ENCODE measurements at regions not wholly inside any gene's neighbourhood (a gene's known extent, or its start where the extent isn't known, plus 50 kb on each side); places are given as distances from the start of the nearest gene placed in this dataset.

DNA sequence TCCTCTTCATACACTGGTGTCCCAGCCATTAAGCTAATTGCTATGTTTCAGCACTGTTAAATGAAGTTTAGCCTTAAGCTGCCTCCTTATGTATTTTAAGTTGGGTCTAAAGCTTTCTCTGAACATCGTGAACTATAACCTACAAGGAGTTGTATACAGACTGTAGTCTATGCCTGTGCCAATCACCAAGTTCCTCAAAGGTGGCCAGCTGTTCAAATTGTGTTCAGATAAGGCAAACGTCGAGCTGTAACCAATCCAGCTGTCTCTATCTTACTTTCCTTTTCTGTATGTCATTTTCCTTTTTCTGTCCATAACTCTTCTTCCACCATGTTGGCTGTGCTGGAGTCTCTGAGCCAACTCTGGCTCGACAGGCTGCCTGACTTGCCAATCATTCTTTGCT lies 199.6 kb downstream of the OGFRL1 start:
- DNase-seq (ENCODE audit: low spot score in 2 of 2) = no peak
- H3K36me3 Mint-ChIP-seq = no peaks in the 10 kb centered on the region
- no peaks in the 10 kb centered on the region for H3K9me3 Mint-ChIP-seq
- H3K4me1 Mint-ChIP-seq = peaks cover 4% of the 10 kb centered on the region
- no peak for ATAC-seq (ENCODE audit: low read depth)
- no peak overlapping the region for H3K4me3 Mint-ChIP-seq
- no peak overlapping the region for H3K27ac Mint-ChIP-seq
- H3K27me3 Mint-ChIP-seq = peaks cover 1% of the 10 kb centered on the region

DNA sequence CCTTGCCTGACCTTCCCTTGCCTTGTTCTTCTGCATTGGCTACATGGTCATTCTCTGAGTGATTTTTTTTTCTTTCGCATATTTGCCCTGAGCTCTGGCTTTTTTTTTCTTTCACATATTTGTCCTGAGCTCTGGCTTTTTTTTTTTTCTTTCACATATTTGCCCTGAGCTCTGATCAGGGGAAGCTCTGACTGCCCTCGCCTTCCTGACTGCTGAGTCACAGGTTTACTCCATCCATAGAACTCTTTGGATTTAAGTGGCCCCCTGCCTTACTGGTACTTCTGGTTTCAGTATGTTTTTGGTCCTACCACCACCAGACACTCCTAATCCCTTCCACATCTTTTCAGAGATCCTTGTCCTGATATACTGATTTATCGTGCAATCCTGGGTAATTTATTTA lies 201.1 kb downstream of the OGFRL1 start:
- H3K9me3 Mint-ChIP-seq = no peaks in the 10 kb centered on the region
- H3K4me1 Mint-ChIP-seq = peaks cover 10% of the 10 kb centered on the region
- peaks cover 1% of the 10 kb centered on the region for H3K27me3 Mint-ChIP-seq
- H3K36me3 Mint-ChIP-seq = no peaks in the 10 kb centered on the region
- no peak for ATAC-seq (ENCODE audit: low read depth)
- DNase-seq (ENCODE audit: low spot score in 2 of 2) = no peak
- H3K27ac Mint-ChIP-seq = no peak overlapping the region
- no peak overlapping the region for H3K4me3 Mint-ChIP-seq

DNA sequence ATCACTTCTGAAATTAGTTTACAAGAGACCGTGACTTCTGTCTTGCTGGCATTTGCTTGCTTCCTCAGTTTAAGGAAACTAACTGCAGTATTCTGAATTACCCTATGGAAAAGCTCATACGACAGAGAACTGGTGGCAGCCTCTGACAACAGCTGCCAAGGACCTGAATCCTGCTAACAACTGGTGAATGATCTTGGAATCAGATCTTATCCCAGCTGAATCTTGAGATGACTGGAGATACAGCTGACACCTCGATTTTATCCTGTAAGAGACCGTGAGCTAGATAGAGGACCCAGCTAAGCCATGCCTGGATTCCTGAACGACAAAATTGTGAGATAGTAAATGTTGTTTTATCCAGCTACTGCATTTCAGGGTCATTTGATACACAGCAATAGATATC lies 202.3 kb downstream of the OGFRL1 start:
- Mint-ChIP-seq H3K36me3 (no peaks in the 10 kb centered on the region), H3K4me3 (no peak overlapping the region), H3K27me3 (peaks cover 1% of the 10 kb centered on the region), H3K27ac (no peak overlapping the region), H3K4me1 (peaks cover 10% of the 10 kb centered on the region), H3K9me3 (no peaks in the 10 kb centered on the region)
- ATAC-seq (ENCODE audit: low read depth) (no peak), DNase-seq (ENCODE audit: low spot score in 2 of 2) (no peak)

DNA sequence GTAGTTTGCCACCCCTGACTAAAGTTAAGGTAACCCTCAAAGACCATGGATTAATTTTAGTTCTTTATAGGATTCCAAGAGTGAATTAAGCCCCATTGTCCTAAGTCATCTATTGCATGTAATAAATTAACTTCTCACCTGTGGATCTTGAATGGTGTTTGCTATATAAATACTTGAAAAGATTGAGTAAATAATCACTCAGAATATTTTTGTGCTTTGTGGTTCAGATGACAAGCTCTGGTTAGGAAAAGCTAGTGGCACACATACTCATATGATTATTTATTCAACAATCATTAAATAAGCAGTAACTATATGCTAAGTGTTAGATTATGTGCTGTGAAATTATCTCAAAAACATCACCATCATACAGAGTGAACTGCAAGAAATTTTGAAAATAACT lies 203.2 kb downstream of the OGFRL1 start:
- Mint-ChIP-seq H3K4me1 (peaks cover 13% of the 10 kb centered on the region), H3K27ac (no peak overlapping the region), H3K36me3 (no peaks in the 10 kb centered on the region), H3K4me3 (no peak overlapping the region), H3K9me3 (no peaks in the 10 kb centered on the region), H3K27me3 (peaks cover 1% of the 10 kb centered on the region)
- ATAC-seq (ENCODE audit: low read depth) (no peak), DNase-seq (ENCODE audit: low spot score in 2 of 2) (no peak)

- ATAC-seq (ENCODE audit: low read depth) = no peak
- peaks cover 13% of the 10 kb centered on the region for H3K4me1 Mint-ChIP-seq
- H3K27me3 Mint-ChIP-seq = peaks cover 1% of the 10 kb centered on the region
- no peak for DNase-seq (ENCODE audit: low spot score in 2 of 2)
- no peaks in the 10 kb centered on the region for H3K9me3 Mint-ChIP-seq
- H3K36me3 Mint-ChIP-seq = no peaks in the 10 kb centered on the region
- H3K4me3 Mint-ChIP-seq = no peak overlapping the region
- no peak overlapping the region for H3K27ac Mint-ChIP-seq
Measured at GRCh38 chr6:71492668-71493067, 204.1 kb downstream of the OGFRL1 start.

GRCh38 chr6:71496018-71496721 lies 207.6 kb downstream of the OGFRL1 start:
- no peaks in the 10 kb centered on the region for H3K9me3 Mint-ChIP-seq
- ATAC-seq (ENCODE audit: low read depth) (peak; percentile 91), DNase-seq (ENCODE audit: low spot score in 2 of 2) (no peak)
- H3K36me3 Mint-ChIP-seq = no peaks in the 10 kb centered on the region
- H3K27ac Mint-ChIP-seq = peak overlapping the region; percentile 69
- peak overlapping the region; percentile 68 for H3K4me3 Mint-ChIP-seq
- H3K4me1 Mint-ChIP-seq = peaks cover 11% of the 10 kb centered on the region
- no peaks in the 10 kb centered on the region for H3K27me3 Mint-ChIP-seq

DNA sequence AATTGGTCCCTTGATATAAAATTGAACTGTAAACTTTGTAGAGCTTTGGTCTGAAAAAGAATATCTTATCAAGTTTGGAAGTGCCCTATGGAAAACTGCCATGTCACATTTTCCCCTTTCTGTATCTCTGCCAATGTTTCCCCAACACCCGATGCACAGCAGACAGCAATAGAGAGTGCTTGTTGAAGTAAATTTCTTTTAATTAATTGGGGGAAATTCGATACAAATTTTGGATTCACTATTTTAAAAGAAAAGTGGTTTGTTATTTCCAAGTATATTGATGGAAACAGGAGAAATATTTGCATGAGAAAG lies 208.1 kb downstream of the OGFRL1 start:
- ATAC-seq (ENCODE audit: low read depth) = no peak
- Mint-ChIP-seq H3K27me3 (no peaks in the 10 kb centered on the region), H3K4me1 (peaks cover 11% of the 10 kb centered on the region), H3K27ac (peak overlapping the region; percentile 69), H3K9me3 (no peaks in the 10 kb centered on the region), H3K36me3 (no peaks in the 10 kb centered on the region), H3K4me3 (peak overlapping the region; percentile 44)
- no peak for DNase-seq (ENCODE audit: low spot score in 2 of 2)

GRCh38 chr6:71498638-71499037 lies 210.0 kb downstream of the OGFRL1 start:
- H3K4me1 Mint-ChIP-seq = peaks cover 11% of the 10 kb centered on the region
- no peak overlapping the region for H3K27ac Mint-ChIP-seq
- DNase-seq (ENCODE audit: low spot score in 2 of 2) (no peak), ATAC-seq (ENCODE audit: low read depth) (no peak)
- H3K9me3 Mint-ChIP-seq = no peaks in the 10 kb centered on the region
- H3K36me3 Mint-ChIP-seq = no peaks in the 10 kb centered on the region
- H3K4me3 Mint-ChIP-seq = no peak overlapping the region
- no peaks in the 10 kb centered on the region for H3K27me3 Mint-ChIP-seq

DNA sequence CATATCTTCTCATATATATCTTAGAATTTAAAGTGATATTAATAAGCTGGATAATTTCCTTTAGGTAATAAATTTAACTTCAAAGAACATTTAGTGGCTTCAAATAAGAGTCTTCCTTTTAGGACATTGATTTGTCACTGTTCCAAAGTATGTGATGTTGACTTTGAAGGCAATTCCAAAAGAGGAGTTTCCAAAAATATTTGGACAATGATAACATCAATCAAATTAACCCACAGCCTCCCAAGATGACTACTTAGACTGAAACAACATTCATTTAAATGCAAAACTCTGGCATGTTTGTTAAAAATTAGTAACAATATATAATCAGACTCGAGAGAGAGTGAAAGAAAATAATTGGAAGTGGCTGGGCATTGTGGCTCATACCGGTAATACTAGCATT lies 211.1 kb downstream of the OGFRL1 start:
- Mint-ChIP-seq H3K27me3 (no peaks in the 10 kb centered on the region), H3K27ac (no peak overlapping the region), H3K9me3 (no peaks in the 10 kb centered on the region), H3K4me1 (peaks cover 6% of the 10 kb centered on the region), H3K36me3 (no peaks in the 10 kb centered on the region), H3K4me3 (no peak overlapping the region)
- ATAC-seq (ENCODE audit: low read depth) (no peak), DNase-seq (ENCODE audit: low spot score in 2 of 2) (no peak)

GRCh38 chr6:71502168-71502567 lies 213.6 kb downstream of the OGFRL1 start:
- ATAC-seq (ENCODE audit: low read depth) = no peak
- no peak overlapping the region for H3K4me3 Mint-ChIP-seq
- DNase-seq (ENCODE audit: low spot score in 2 of 2) = no peak
- H3K4me1 Mint-ChIP-seq = no peaks in the 10 kb centered on the region
- H3K36me3 Mint-ChIP-seq = no peaks in the 10 kb centered on the region
- H3K9me3 Mint-ChIP-seq = no peaks in the 10 kb centered on the region
- no peaks in the 10 kb centered on the region for H3K27me3 Mint-ChIP-seq
- no peak overlapping the region for H3K27ac Mint-ChIP-seq

DNA sequence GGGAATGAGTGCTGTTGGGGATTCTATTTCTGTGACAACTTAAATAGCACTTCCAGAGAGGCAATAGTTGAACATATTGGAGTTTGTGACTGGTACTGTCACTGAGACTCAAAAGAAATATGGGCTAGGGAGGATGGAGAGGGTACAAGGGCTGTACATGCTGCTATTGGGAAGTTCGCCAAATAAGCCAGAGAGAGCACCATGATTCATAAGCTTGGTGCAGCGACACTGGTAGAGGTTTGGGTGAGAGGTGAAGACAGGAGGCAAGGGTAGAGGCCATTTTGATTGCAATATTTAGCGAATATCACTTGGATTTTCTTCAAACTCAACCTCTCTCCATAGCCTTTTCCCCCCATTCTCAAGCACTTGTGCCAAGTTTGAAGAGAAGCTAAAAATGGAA lies 214.3 kb downstream of the OGFRL1 start:
- Mint-ChIP-seq H3K9me3 (no peaks in the 10 kb centered on the region), H3K27me3 (no peaks in the 10 kb centered on the region), H3K27ac (no peak overlapping the region), H3K36me3 (no peaks in the 10 kb centered on the region), H3K4me3 (no peak overlapping the region), H3K4me1 (no peaks in the 10 kb centered on the region)
- no peak for ATAC-seq (ENCODE audit: low read depth)
- DNase-seq (ENCODE audit: low spot score in 2 of 2) = no peak

DNA sequence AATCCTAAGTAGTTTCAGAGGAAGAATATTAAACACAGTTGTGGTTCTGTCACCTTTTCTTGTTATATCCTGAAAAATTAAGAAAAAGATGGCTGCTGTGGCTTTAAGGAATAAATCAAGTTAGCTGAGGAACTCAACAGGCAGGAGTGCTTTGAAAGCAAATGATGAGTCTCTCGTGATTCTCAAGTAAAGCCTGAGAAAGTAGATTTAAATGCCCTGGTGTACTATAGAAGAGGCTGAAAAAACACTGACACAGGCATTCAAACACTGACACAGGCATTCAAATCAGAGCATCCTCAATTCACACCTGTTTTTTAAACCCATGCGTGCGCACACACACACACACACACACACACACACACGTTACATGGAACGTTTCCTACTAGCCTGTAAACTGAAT lies 218.6 kb downstream of the OGFRL1 start:
- Mint-ChIP-seq H3K36me3 (no peaks in the 10 kb centered on the region), H3K27me3 (peaks cover 2% of the 10 kb centered on the region), H3K9me3 (no peaks in the 10 kb centered on the region), H3K4me3 (no peak overlapping the region), H3K4me1 (peaks cover 3% of the 10 kb centered on the region), H3K27ac (no peak overlapping the region)
- DNase-seq (ENCODE audit: low spot score in 2 of 2) (no peak), ATAC-seq (ENCODE audit: low read depth) (no peak)

DNA sequence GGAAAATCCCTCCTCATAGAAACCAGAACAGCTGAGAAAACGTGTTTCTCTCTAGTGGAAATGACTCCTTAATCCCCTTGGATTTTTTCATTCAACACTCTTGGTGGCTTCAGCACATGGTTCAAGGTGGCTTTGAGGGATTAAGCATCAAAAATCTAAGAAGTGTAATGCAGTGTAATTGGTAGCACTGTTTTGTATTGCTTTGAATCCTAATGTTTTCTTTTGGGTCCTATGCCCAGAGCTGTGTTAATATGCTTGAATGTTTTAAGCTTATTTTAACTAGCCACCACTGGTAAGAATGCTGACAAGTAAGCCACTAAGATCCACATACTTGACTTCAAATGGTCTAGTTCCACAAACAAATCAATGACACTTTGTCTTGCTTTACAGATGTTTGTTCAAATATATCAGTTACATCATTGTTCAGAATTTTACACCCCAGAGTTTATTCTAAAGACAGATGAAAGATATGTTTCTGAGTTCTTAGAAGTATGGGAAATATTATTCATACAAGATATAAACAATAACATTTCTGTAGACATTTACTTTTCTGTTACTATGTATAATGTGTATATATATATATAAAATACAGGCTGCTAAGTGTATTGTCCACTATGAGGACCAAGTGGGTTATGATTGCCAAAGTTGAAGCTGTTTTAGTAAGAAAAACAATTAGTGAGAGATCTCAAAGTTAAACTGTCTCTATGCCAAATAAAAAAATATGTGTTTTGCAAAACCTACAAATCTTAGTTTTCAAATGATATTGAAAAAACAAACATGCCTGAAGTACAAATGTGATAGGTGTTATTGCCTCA lies 220.8 kb downstream of the OGFRL1 start:
- no peak for ATAC-seq (ENCODE audit: low read depth)
- Mint-ChIP-seq H3K27me3 (peaks cover 4% of the 10 kb centered on the region), H3K36me3 (no peaks in the 10 kb centered on the region), H3K27ac (no peak overlapping the region), H3K4me1 (peaks cover 3% of the 10 kb centered on the region), H3K9me3 (no peaks in the 10 kb centered on the region), H3K4me3 (no peak overlapping the region)
- no peak for DNase-seq (ENCODE audit: low spot score in 2 of 2)

DNA sequence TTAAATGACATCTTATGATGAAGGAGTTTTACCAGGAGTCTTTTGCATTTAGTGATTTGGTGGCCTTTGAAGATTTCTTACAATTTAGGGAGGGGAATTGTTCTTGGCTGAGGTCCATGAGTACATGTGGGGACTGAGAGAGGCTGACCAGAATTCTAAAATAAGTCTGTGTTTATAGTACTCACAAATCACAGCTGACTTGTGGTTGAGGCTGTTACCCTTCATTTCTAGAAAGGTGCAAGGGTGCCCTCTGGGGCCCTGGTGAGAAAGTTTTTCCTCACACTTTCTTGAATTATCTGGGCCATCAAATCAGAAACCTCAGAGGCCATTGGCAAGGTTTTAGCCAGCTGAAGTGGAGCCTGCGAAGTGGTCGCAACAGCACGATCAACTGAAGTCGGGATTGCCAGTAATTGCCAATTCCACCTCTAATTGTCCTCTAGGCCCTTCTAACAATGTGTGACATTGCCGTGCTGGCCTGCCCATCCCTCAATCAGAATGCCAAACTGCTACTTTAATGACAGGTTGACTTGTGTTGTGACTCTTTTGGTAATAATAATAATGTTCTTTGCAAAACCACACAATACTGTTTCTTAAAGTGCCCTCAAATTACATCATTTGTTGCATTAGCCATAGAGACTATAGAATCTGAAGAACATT lies 221.6 kb downstream of the OGFRL1 start:
- Mint-ChIP-seq H3K27me3 (peaks cover 4% of the 10 kb centered on the region), H3K36me3 (no peaks in the 10 kb centered on the region), H3K4me3 (no peak overlapping the region), H3K4me1 (peaks cover 3% of the 10 kb centered on the region), H3K9me3 (no peaks in the 10 kb centered on the region), H3K27ac (no peak overlapping the region)
- ATAC-seq (ENCODE audit: low read depth) (peak; percentile 63), DNase-seq (ENCODE audit: low spot score in 2 of 2) (peak in 1 of 2 donors; percentile 15)

All from memory B cell (primary cell).